GM19239 (cell line): ENCODE measurements at regions not wholly inside any gene's neighbourhood (a gene's known extent, or its start where the extent isn't known, plus 50 kb on each side); places are given as distances from the start of the nearest gene placed in this dataset.

Source experiments
- DNase-seq: peaks from one replicate; pipeline ENCODE4 v3.0.0; 2011; ENCODE audit warnings: low spot score; ENCODE audit not compliant: insufficient read length
- FAIRE-seq: peaks from 2 replicates; lab custom pipeline; 2011; peaks lifted over from hg19 to GRCh38; lab: Jason Lieb, UNC

DNA sequence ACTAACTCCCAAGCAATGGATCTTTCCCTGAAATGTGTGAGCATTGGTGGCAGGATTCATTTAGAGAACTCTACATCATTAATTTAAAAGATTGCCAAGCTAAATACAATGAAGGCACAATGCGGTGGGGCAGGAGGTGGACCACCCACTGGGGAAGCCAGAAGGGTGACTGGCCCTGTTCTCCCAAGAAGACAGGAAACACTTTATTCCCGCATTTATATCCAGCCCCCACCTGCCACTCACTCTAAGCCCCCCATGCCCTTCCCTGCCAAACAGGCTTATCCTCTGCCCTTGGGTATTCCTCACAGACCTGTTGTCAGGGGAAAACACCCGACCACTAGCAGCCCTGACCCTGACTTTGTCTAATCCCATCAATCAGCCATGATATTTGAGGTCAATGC, 189.1 kb upstream of the UBL3 start:
- FAIRE-seq (no peak), DNase-seq (no peak)

DNA sequence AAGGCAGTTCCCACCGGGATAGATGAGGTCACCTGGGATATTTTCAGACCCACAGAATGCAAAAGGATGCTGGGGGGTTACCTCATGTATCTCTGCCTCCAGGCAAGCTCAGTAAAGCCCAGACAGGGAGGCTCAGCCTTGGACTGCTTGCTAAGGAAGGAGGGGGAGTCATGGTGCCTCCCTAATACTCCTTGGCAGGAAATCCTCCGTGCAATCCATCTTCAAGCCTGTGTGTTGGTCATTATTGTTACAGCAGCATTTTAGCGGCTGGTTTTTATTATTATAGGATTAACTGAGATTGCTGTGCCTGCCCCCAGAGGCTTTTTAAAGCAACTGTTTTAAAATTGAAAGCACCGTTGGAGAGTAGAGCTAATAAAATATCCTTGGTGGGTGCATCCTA, 188.5 kb upstream of the UBL3 start:
- no peak for FAIRE-seq
- DNase-seq = no peak

DNA sequence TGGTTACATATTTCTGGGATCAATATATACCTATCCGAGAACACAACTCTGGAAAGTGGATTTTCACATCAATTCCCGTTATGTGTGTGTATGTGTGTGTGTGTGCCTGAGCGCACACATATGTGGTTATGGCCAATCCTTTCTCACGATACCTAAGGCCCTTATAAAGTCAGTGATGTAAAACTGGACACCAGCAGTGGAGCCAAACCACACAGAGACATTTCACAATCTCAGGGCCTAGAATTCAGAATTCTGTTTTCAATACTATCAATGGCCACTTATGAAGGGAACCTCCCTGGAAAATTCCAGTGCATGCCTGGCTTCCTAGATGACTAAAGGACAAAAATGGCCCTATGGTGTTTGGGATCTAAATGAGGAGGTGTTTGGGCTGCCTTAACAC, 187.3 kb upstream of the UBL3 start:
- FAIRE-seq (no peak), DNase-seq (no peak)

DNA sequence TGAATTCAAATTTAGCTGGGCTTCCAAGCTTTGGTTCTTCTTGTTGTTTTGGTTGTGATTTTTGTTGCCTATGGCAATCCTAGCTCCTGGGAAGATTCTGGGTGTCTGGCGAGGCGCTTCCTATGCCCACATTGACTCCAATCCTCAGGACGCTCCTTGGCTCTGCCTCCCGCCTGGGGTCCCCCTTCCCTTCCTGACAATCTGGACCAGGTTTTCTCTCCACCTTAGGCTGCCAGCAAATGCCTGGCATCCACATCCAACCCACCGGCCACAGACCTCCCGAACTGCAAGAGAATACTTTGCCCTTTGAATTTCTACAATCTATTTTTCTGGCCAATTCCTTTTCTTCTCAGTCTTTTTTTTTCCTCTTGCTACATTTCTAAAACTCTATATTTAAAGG, 186.9 kb upstream of the UBL3 start:
- FAIRE-seq (no peak), DNase-seq (no peak)

DNA sequence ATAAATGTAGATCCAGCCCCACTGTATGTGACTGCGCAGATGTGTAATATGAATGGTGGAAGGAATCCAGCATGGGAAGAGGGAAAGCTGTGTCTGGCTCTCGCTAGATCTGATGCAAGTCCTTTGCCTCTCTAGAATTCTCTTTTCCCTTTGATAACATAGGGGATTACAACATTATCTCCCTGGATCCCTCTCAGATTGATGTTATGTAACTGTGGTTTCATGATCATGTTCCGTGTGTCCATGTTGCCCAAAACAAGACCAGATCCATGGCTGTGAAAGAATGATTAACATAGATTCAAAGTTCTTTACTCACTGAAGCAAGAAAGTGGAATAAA, 184.0 kb upstream of the UBL3 start:
- FAIRE-seq (no peak), DNase-seq (no peak)

DNA sequence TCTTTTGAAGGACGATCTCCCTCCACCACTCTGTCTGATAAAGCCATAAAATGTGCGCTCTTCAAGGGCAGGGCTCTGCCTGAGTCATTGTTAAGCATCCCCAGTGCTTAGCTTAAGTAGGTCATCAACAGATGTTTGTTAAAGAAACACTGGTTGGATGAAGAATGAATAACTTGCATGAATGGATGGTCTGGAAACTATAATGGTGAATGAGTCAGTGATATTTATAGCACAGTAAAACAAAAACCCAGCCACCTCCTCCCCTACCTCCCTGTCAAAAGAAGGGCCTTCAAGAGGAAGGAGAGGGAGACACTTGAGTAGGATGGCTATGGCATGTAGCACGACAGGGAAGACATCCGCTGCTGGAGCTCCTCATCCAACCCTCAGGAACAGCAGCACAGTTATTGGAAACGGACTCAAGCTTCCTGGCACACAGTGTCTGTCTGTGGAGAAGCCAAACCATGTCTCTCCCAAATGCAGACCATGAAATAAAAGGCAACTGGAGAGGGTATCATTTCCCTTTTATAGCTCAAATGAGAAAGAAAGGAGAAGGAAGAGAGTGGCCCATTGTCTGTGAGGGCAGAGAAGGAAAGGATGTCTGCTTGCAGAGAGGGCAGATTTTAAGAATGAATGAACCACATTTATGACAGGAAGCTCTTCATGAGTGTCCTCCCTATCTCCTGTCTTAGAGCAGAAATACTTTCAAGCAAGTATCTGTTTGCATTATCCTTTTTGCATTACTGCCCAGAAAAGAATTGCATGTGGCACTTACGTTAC, 183.5 kb upstream of the UBL3 start:
- no peak for DNase-seq
- no peak for FAIRE-seq

DNA sequence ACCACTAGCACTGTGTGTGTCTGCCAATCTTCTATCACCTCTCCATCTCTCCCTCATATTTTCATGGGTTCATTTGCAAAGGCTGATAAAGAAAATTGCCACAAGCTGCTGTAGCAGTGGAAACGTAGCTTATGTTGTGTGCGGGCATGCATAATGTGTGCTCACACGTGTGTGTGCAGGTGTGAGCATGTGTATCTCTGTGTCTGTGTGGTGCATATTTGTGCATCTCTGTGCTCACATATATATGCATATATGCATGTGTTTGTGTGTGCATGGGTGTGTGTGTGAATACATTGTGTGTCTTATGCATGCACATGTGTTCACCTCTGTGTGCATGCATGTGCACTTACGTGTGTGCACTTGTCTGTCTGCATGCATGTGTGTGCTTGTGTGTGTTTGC, 181.8 kb upstream of the UBL3 start:
- FAIRE-seq (no peak), DNase-seq (no peak)

DNA sequence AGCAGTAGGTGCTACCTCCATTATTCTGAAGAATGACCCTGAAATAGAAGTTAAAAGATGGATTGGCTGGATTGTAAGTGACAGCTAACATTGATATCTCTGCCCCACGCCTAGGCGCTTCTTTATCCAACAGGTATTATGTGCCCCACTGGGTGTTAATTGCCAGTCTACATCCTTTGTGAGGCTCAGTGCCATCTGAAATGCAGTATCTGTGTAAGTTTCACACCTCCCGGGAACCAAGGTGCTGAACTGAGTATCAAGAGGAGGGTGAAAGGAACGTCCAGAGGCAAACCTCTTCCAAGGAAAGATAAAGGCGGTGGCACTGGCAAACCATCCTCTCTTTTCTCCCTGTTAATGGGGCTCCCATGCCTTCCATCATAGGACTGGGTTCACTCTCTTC, 181.1 kb upstream of the UBL3 start:
- DNase-seq (no peak), FAIRE-seq (no peak)

DNA sequence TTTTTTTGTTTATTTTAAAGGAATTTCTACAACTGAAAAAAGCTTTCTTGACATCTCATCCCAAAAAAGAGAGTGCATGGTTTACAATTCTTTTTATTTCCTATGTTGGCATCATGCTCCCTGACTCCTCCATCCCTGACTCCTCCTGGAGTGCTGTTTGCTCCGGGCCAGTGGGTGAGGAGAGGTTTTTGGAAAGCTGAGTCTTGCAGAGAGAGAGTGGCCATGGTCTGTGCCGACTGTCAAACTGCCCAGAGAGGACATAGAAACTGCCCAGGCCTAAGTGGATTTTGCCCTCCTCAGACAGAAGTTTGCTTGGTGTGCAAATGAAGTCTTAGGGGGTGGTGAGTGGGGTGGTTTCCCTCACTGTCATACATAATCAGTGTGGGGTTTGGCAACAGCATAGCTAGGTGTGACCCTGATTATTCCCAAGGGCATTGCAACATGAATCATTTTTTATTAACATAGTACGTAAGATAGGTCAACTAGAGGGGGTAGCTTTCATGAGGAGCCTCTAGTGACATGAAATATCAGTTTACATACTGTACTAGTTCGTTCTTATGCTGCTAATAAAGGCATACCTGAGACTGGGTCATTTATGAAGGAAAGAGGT, 179.8 kb upstream of the UBL3 start:
- DNase-seq (no peak), FAIRE-seq (no peak)

DNA sequence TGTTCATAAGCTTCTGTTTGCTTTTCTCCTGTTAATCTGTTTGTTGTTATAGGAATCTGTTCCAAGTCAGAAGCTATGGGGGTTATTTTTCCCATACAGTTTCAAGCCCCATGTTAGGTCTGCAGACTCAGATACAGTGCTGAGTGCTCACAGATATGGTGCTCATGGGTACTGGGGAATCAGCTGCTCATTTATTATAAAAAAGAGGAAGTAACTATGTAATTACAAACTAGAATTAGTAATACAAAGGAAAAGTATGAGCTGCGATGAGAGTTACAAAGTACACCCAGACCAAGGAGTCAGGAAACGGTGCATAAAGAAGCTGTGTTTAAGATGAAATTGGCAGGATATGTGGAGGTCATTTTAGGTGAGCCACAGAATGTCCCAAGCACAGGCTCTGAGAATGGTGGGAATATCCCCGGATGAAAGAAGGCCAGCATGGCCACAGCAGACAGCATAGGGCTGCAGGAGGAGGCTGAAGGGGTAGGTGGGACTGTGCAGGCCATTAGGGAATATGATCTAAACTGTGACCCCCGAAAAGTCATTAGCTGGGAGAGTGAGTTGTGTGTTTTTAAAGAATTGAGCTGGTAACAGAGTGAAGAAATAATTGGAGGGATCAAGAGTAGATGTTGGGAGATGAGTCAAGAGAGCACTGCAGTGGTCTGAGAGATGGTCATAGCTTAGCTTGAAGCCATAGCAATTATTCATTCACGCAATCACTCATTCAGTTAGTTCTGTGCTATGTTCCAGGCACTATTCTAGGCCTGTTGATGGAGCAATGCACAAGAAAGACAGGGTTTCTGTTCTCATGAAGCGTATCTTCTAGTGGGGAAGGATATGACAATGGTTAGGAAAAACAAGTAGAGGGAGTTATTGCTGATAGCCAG, 177.4 kb upstream of the UBL3 start:
- FAIRE-seq (no peak), DNase-seq (no peak)

DNA sequence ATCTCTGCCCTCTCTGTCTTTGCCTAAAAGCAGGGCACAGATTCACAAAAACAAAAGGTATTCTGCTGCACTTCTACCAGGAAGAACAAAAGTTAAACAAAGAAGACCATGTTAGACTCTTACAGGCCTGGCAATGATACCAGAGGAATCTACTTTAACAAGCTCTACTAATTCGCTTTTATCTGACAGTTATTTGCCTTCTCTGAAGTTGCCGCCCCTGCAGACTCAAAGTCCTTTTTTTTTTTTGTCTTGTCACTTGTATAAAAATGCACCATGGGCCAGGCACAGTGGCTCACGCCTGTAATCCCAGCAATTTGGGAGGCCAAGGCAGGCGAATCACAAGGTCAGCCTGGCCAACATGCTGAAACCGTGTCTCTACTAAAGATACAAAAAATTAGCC, 176.5 kb upstream of the UBL3 start:
- DNase-seq (no peak), FAIRE-seq (no peak)

DNA sequence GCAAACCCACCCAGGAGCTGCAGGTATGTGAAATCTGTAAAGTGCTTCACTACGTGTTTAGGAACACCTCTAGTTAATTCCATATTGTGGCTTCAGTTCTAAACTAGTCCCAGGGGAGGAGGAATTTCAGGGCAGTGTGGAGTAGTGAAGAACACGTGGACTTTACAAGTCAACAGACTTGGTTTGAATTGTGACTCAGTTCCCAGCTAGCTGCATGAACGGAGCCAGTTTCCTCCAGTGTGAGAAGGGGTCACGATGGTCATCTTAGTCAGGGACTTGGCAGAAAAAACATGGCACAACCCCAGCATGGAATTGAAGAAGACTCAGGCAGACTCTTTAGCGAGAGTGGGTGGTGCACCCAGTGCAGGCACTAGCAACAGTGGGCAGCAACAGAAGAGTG, 175.7 kb upstream of the UBL3 start:
- FAIRE-seq (no peak), DNase-seq (no peak)

DNA sequence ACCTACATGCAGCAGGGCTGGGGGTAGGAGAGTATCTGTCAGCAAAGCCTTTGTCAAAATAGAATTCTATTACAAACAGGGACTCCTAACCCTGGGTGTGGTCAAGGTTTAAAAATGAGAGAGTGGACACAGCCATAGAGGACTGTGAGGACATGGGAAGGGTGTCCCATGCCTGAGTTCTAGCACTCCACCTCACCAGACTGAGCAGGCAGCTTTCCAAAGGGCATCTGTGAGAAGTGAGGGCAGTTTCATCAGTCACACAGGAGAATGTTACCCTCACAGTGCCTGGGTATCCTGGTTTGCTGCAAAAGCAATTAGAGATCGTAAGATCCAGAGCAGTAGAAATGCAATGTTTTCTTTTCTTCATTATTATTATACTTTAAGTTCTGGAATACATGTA, 174.9 kb upstream of the UBL3 start:
- DNase-seq (no peak), FAIRE-seq (no peak)

DNA sequence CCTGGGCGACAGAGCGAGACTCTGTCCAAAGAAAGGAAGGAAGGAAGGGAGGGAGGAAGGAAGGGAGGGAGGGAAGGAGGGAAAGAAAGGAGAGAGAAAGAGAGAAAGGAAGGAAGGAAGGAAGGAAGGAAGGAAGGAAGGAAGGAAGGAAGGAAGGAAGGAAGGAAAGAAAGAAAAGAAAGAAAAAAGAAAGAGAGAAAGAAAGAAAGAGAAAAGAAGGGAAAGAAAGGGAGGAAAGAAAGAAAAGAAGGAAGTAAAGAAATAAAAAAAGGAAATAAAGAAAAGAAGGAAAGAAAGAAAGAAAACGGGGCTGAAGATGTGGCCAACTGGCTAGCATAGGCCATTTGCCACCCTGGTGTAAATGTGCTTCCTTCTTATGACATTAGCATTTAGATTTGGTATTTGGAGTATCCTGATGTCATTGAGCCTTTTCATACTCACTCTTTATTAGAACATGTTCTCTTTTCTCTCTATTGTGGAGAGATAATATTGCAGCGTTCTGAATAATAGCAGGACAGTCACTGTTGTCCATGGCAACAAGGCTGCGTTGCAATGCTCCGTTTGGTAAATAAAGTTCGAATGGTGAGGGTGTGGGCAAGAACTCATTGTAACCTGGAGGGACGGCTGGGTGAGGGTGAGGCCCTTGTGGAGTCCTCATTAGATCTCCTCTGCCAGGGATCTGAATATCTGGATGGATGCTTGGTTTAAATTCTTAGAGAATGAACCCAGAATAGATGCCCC, 173.9 kb upstream of the UBL3 start:
- DNase-seq = no peak
- FAIRE-seq = no peak

DNA sequence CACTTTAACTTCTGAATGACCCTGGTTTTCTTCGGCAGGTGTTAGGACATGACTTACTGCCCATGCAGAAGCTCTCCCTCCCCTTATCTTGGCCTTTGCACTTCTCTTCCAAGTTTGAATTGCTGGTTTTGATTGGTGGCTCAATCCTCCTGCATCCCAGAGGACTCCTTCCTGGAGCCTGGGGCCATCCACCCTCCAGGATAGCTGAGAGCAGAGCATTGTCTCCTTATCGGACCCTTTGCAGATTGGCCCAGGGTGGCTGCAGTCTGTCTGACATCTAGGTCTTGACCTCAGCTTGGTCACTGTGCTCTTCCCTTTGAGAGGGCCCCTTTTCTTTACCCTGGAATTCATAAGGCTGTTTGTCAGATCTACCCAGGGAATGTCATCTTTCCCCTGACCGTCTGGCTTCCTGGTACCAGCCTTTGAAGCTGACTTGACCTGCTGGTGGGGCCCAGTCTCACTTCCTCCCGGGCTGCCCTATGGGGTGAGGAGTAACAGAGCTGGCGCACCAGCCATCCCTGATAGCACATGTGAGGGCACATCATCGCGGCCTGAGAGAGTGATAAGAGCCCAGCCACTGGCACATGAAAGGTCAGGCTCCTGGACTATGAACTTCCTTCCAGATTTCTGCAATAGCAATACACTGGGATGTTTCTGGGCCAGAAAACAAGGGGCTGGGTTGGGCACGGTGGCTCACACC, 172.9 kb upstream of the UBL3 start:
- no peak for DNase-seq
- no peak for FAIRE-seq

DNA sequence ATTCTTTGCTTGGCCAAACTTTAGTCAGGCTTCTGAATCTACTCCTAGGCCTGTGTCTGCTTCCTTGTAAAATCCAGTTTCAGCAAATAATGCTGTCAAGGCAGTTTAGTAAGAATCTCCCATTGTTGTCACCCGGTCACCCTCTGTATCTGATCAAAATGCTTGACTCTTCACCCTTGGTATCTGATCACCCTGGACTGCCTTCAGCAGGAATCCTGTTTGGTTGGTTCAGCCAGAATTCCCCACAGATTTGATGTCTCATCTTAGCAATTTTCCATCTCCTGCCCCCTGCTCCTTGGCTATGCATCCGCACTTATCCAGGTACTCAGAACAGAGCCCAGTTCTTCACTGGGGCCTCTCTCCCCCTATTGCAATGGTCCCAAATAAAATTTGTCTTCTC, 172.4 kb upstream of the UBL3 start:
- FAIRE-seq (no peak), DNase-seq (no peak)

DNA sequence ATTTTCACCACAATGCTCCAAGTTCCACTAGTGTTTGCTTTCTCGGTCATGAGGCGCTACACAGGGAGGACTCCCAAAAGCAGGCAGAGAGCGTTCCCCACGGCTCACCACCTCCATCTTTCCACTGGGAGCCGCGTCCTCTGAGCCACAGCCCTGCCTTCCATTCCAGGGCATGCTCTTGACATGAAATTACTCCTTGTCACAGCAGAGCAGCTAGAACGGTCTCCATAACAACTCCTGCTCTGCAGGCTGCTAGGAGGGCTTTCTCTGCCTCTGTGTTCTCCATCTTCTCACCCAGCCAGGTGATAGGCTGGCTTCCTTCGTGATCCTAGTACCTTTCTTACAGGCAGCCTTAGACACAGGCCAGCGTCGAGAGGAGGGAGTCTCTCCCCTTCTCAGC, 171.8 kb upstream of the UBL3 start:
- FAIRE-seq (no peak), DNase-seq (no peak)

DNA sequence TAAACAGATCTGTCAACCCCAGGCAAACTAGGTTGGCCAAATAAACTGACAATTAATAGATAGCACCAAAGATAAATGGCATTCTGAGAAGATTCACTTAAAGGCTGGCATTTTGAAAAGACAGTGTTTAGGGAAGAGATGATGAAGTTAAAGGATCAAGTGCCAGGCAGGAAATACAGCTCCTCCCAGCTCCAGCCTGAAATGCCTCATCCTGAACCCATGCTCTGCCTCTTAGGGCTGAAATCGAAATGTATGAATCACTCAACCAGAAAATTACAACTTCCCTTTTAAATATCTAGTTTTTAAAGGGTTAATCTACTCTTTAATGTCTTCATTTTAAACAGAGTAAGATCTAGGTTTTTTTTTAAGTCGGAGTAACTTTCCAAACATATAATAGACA, 171.2 kb upstream of the UBL3 start:
- no peak for DNase-seq
- no peak for FAIRE-seq

DNA sequence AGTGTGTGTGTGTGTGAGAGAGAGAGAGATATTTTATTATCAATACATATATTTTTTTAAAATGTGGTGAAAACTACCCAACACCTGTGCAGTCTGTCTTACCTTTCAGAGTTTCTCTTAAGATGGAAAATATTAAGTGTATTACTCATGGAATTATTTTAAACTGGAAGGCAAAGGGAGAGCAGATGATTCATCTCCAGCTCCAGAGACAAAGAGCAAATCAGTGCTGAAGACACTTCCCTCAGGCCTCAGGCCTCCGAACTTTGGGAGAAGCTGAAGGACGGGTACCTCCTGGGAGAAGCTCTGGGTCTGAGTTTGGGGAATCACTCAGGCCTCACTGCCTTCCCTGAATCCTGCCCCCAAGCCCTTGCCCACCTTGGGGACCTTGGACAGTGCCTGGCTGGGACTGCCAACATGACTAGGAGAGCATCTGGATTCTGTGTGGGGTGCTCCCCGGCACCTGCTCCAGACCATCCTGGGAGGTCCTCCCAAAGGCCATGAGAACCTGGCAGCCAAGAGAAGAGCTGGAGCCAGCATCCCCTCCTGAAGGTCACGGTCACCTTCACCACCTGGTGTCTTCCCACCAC, 170.4 kb upstream of the UBL3 start:
- no peak for DNase-seq
- FAIRE-seq = no peak
